B cell (primary cell): ENCODE measurements at regions not wholly inside any gene's neighbourhood (a gene's known extent, or its start where the extent isn't known, plus 50 kb on each side); places are given as distances from the start of the nearest gene placed in this dataset.

Experiments used
- ATAC-seq: fragments of 200-7000 bp; cut with Tn5 transposase; one replicate; pipeline ENCODE4 v1.10.0; 2021; ENCODE audit warnings: low read depth, mild to moderate bottlenecking, moderate number of reproducible peaks, moderate library complexity
- CTCF ChIA-PET: fragments of 350-600 bp; sonication (Branson Sonifier 250); formaldehyde crosslinking; loops from one replicate; lab custom pipeline; 2021; ENCODE audit warnings: antibody characterized with exemption, inconsistent platforms; lab: Charles Lee
- POLR2A ChIA-PET: fragments of 350-600 bp; sonication (Branson Sonifier 250); formaldehyde crosslinking; loops from one replicate; lab custom pipeline; 2021; ENCODE audit warnings: antibody characterized with exemption; lab: Charles Lee
- DNase-seq: peaks from one replicate; pipeline ENCODE4 v3.0.0; 2013
- H2AFZ ChIP-seq: 2 replicates; pipeline ENCODE4 v1.6.1; 2012; ENCODE audit warnings: mild to moderate bottlenecking, low read depth, low read length; ENCODE audit not compliant: insufficient read depth, poor library complexity, severe bottlenecking
- H3K27ac ChIP-seq, 2 donors: 1 replicate in 1 of 2; 2 replicates in 1 of 2; pipeline ENCODE4 v1.5.1; 2012 to 2013; ENCODE audit warnings: low read length in 2 of 2, mild to moderate bottlenecking in 2 of 2, moderate library complexity in 1 of 2
- H3K27me3 ChIP-seq, 4 experiments: fragments of 200-600 bp in 1 of 4; sonication (generic) in 1 of 4; replicated peaks in 1 of 4; 1 replicate in 2 of 4; 2 replicates in 2 of 4; pipeline versions ENCODE4 v1.6.1 to v1.7.0; 2013 to 2016; ENCODE audit warnings: low read length in 3 of 4, mild to moderate bottlenecking in 2 of 4, mixed read lengths in 1 of 4, moderate library complexity in 1 of 4; ENCODE audit not compliant: insufficient read depth in 4 of 4, control insufficient read depth in 3 of 4; ENCODE audit errors: control extremely low read depth in 1 of 4
- H3K36me3 ChIP-seq, 2 experiments: replicated peaks in 1 of 2; 1 replicate in 1 of 2; 2 replicates in 1 of 2; pipeline versions ENCODE4 v1.6.1 to v1.7.1; 2013; ENCODE audit warnings: low read length in 1 of 2; ENCODE audit not compliant: insufficient read depth in 2 of 2, control insufficient read depth in 1 of 2; ENCODE audit errors: control extremely low read depth in 1 of 2, extremely low read depth in 1 of 2
- H3K4me1 ChIP-seq, 2 donors: fragments of 200-600 bp in 1 of 2; sonication (generic) in 1 of 2; 1 replicate in 1 of 2; 2 replicates in 1 of 2; pipeline versions ENCODE4 v1.5.1 to v1.6.1; 2013 to 2017; ENCODE audit warnings: low read length in 2 of 2; ENCODE audit not compliant: control insufficient read depth in 2 of 2, insufficient read depth in 2 of 2
- H3K4me2 ChIP-seq: replicated peaks from 2 replicates; pipeline ENCODE3; 2012; ENCODE audit warnings: mild to moderate bottlenecking, low read depth, low read length; ENCODE audit not compliant: poor library complexity, severe bottlenecking
- H3K4me3 ChIP-seq, 5 experiments: fragments of 200-600 bp in 1 of 5; sonication (generic) in 1 of 5; 1 replicate in 3 of 5; 2 replicates in 2 of 5; pipeline versions ENCODE4 v1.5.1 to v1.7.0; 2011 to 2016; ENCODE audit warnings: low read length in 4 of 5, mild to moderate bottlenecking in 4 of 5, low read depth in 2 of 5, control low read depth in 1 of 5, moderate library complexity in 1 of 5; ENCODE audit not compliant: insufficient read depth in 1 of 5; ENCODE audit errors: control extremely low read depth in 1 of 5, extremely low read depth in 1 of 5
- H3K79me2 ChIP-seq: fragments of 200-600 bp; sonication (generic); one replicate; pipeline ENCODE4 v1.6.0; 2016; ENCODE audit warnings: low read length; ENCODE audit not compliant: control insufficient read depth, insufficient read depth
- H3K9ac ChIP-seq: fragments of 200-600 bp; sonication (generic); 2 replicates; pipeline ENCODE4 v1.6.1; 2017; ENCODE audit warnings: mild to moderate bottlenecking, low read length, moderate library complexity
- H3K9me3 ChIP-seq, 3 donors: one replicate each; pipeline versions ENCODE4 v1.6.1 to v1.7.1; 2013; ENCODE audit warnings: low read length in 2 of 3; ENCODE audit not compliant: control insufficient read depth in 2 of 3, insufficient read depth in 1 of 3; ENCODE audit errors: control extremely low read depth in 1 of 3
- H4K20me1 ChIP-seq: 2 replicates; pipeline ENCODE4 v1.6.0; 2012; ENCODE audit warnings: mild to moderate bottlenecking, low read length; ENCODE audit not compliant: insufficient read depth, control insufficient read depth, poor library complexity, severe bottlenecking
- H3K27ac Mint-ChIP-seq: one replicate; pipeline ENCODE4 v1.8.0; 2021; ENCODE audit warnings: mixed read lengths
- H3K27me3 Mint-ChIP-seq: one replicate; pipeline ENCODE4 v1.8.0; 2021; ENCODE audit warnings: mixed read lengths
- H3K4me1 Mint-ChIP-seq: one replicate; pipeline ENCODE4 v1.8.0; 2021; ENCODE audit warnings: mixed read lengths
- H3K4me3 Mint-ChIP-seq: one replicate; pipeline ENCODE4 v1.8.0; 2021; ENCODE audit warnings: mixed read lengths
- H3K9me3 Mint-ChIP-seq: one replicate; pipeline ENCODE4 v1.8.0; 2022; ENCODE audit warnings: mixed read lengths; ENCODE audit not compliant: insufficient read depth
- EZH2 ChIP-seq: IDR thresholded peaks from 2 replicates; pipeline ENCODE4 v1.6.1; 2012; ENCODE audit warnings: borderline replicate concordance, low read depth, mild to moderate bottlenecking, moderate library complexity, low read length; ENCODE audit not compliant: insufficient read depth, poor library complexity, severe bottlenecking
- WGBS: methylation state at CpG from one replicate; pipeline ENCODE4 v1.1.5; 2013; ENCODE audit warnings: missing lambda C conversion rate; ENCODE audit not compliant: insufficient coverage; 5-methylcytosine and 5-hydroxymethylcytosine counted together
- intact Hi-C: fragments of 100-400 bp; cut with micrococcal nuclease; formaldehyde crosslinking; loops from one replicate; pipeline ENCODE4 v1.10.0; 2022
- TF ChIP-seq, protein P1 (sequence below): fragments of 200-600 bp; IDR thresholded peaks from one replicate; pipeline ENCODE4 v1.8.0; 2022; ENCODE audit warnings: antibody characterized with exemption, mild to moderate bottlenecking

DNA sequence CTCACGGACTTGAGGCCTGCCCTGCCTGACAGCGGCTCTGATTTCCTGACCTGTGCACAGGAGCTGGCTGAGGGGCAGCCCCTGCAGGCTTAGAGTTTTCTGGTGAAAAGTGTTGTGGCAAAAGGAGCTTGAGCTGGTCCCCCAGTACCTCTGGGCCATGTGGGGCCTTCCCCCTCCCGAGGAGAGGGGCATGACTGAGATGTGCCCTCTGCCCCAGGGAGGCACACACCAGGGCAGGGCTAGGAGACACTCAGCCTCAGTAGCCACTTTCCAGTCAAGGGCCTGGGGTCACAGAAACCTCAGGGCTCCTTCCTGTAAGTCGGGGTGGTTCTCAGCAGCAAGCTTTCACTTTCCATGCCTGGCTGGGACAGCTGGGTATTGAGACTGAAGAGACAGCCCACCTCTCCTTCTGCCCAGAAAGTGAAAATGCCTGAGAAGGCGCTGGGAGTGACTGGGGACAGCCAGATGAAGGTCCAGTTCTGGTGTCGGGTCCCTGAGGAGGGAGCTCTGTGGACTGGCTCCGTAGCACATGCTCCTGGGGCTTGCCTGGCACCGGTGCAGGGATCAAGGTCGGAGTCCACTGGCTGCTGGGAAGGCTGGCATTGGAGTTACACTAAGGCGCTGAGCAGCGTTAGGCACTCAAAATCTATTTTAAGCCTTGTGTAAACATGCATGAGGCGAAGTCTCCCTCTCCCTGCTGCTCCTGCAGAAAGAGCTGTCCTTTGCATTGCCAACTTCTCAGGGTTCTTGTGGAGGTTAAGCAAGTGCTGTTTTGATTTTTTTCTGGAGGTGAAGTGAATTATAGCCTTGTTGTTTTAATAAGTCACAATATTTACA lies 394.9 kb downstream of the GADD45G start:
- Histone ChIP-seq H3K27me3 (no peaks in the 10 kb centered on the region), H3K4me1 (peaks cover 21 to 22% of the 10 kb centered on the region in 2 donors), H3K4me2 (peak overlapping the region; percentile 89), H3K9me3 (no peaks in the 10 kb centered on the region), H3K27ac (peak overlapping the region; percentile 84 to 86), H2AFZ (peak overlapping the region; percentile 91), H4K20me1 (no peaks in the 10 kb centered on the region), H3K79me2 (no peaks in the 10 kb centered on the region), H3K9ac (peak overlapping the region; percentile 68), H3K4me3 (peak overlapping the region in 4 of 5 experiments; percentile 43 to 62 (median 57)), H3K36me3 (no peaks in the 10 kb centered on the region)
- H3K9me3 Mint-ChIP-seq = no peaks in the 10 kb centered on the region
- ATAC-seq (peak; percentile 90), DNase-seq (peak; percentile 74)
- 4% methylated on average over 12 of the region's 12 CpGs for WGBS
- TF ChIP-seq EZH2 = no peak
- TF ChIP-seq, protein P1, sequence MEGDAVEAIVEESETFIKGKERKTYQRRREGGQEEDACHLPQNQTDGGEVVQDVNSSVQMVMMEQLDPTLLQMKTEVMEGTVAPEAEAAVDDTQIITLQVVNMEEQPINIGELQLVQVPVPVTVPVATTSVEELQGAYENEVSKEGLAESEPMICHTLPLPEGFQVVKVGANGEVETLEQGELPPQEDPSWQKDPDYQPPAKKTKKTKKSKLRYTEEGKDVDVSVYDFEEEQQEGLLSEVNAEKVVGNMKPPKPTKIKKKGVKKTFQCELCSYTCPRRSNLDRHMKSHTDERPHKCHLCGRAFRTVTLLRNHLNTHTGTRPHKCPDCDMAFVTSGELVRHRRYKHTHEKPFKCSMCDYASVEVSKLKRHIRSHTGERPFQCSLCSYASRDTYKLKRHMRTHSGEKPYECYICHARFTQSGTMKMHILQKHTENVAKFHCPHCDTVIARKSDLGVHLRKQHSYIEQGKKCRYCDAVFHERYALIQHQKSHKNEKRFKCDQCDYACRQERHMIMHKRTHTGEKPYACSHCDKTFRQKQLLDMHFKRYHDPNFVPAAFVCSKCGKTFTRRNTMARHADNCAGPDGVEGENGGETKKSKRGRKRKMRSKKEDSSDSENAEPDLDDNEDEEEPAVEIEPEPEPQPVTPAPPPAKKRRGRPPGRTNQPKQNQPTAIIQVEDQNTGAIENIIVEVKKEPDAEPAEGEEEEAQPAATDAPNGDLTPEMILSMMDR = no peak
- no peaks in the 10 kb centered on the region for H3K27me3 Mint-ChIP-seq
- intact Hi-C loops = loop anchor here (1.0 kb wide), 1 partner anchor 10 kb away; no protein-coding TSS in a partner anchor
- H3K27ac Mint-ChIP-seq = peak overlapping the region; percentile 95
- ChIA-PET POLR2A (interaction anchor here (0.9 to 1.0 kb wide), 2 partner anchors 25 to 689 kb away, joined by 3 read pairs; partner anchors contain the start of gene CKS2), CTCF (interaction anchor here (1.3 to 3.0 kb wide), 6 partner anchors 26 to 399 kb away, joined by 3 to 15 read pairs (median 7); no protein-coding TSS in a partner anchor)
- peaks cover 25% of the 10 kb centered on the region for H3K4me1 Mint-ChIP-seq
- H3K4me3 Mint-ChIP-seq = peak overlapping the region; percentile 84

DNA sequence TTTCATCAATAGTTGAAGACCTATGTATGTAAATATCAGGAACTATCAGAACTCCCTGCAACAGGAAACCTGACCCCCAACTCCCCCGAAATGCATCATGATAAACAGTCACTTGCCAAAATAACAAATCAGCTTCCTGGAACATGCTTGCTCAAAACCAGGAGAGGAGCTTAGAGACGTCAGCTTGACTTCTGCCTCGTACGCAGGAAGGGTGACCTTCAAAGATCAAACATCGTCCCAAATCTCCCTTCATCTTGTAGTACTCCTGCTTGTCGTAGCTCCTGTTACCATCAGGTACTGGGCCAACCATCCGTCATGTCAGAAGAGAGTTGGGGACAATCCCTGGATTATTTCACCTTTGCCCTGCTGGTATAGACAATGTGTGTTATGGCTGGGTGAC lies 396.1 kb downstream of the GADD45G start:
- H3K9me3 Mint-ChIP-seq = peaks cover 3% of the 10 kb centered on the region
- POLR2A ChIA-PET = no interaction called here
- CTCF ChIA-PET = interaction anchor here (0.8 to 3.0 kb wide), 4 partner anchors 8 to 101 kb away, joined by 3 to 15 read pairs (median 5); no protein-coding TSS in a partner anchor
- H3K4me1 Mint-ChIP-seq = peaks cover 25% of the 10 kb centered on the region
- peak overlapping the region; percentile 84 for H3K4me3 Mint-ChIP-seq
- Histone ChIP-seq H3K27me3 (no peaks in the 10 kb centered on the region), H3K4me2 (no peak overlapping the region), H3K36me3 (no peaks in the 10 kb centered on the region), H3K79me2 (no peaks in the 10 kb centered on the region), H4K20me1 (no peaks in the 10 kb centered on the region), H3K9ac (no peak overlapping the region), H3K27ac (no peak overlapping the region), H2AFZ (peak overlapping the region; percentile 23), H3K9me3 (peaks cover 0 to 7% (median 6%) of the 10 kb centered on the region in 3 donors), H3K4me1 (peaks cover 21 to 22% of the 10 kb centered on the region in 2 donors), H3K4me3 (no peak overlapping the region)
- DNase-seq (no peak), ATAC-seq (no peak)
- TF ChIP-seq, protein P1 = no peak
- TF ChIP-seq EZH2 = no peak
- peak overlapping the region; percentile 21 for H3K27ac Mint-ChIP-seq
- intact Hi-C loops = no loop called here
- 41% methylated on average over 5 of the region's 7 CpGs for WGBS
- H3K27me3 Mint-ChIP-seq = no peaks in the 10 kb centered on the region
